ENCODE measurements at regions not wholly inside any gene's neighbourhood (a gene's known extent, or its start where the extent isn't known, plus 50 kb on each side); places are given as distances from the start of the nearest gene placed in this dataset.

GRCh38 chr20:40606660-40607059, 82.4 kb downstream of the MAFB start:
- Mint-ChIP-seq H3K27ac (no peak overlapping the region), H3K36me3 (ENCODE audit: low read depth) (no peaks in the 10 kb centered on the region), H3K27me3 (peaks cover 34% of the 10 kb centered on the region), H3K4me3 (no peak overlapping the region), H3K4me1 (ENCODE audit: low read depth) (no peaks in the 10 kb centered on the region), H3K9me3 (no peaks in the 10 kb centered on the region)
- TF ChIP-seq CTCF (IDR thresholded peaks at IDR 0.05) = no peak
- ATAC-seq (ENCODE audit: poor library complexity) (no peak), DNase-seq (no peak)
- no peaks in the 10 kb centered on the region for H3K36me3 ChIP-seq (ENCODE audit: insufficient read depth, low read length)
- peaks cover 0 to 4% of the 10 kb centered on the region in 2 experiments for H3K9me3 ChIP-seq (ENCODE audit: control insufficient read depth in 1 of 2, insufficient read depth in 1 of 2, low read length in 2 of 2)
- no peak overlapping the region for H3K27ac ChIP-seq (ENCODE audit: low read depth in 1 of 2, low read length in 2 of 2)
- no peak overlapping the region for H3K4me3 ChIP-seq (ENCODE audit: low read length)
- ChIA-PET POLR2A (no interaction called here), CTCF (no interaction called here)
- peaks cover 2 to 7% of the 10 kb centered on the region in 2 experiments for H3K27me3 ChIP-seq (ENCODE audit: control insufficient read depth in 1 of 2, insufficient read depth in 2 of 2, low read length in 2 of 2)
- no peaks in the 10 kb centered on the region for H3K4me1 ChIP-seq (ENCODE audit: insufficient read depth, low read length)
- intact Hi-C loops (cut with DNase I, micrococcal nuclease) = no loop called here

GRCh38 chr20:40606237-40606636, 82.8 kb downstream of the MAFB start:
- no peaks in the 10 kb centered on the region for H3K36me3 Mint-ChIP-seq (ENCODE audit: low read depth)
- TF ChIP-seq CTCF (IDR thresholded peaks at IDR 0.05) = no peak
- no peaks in the 10 kb centered on the region for H3K4me1 Mint-ChIP-seq (ENCODE audit: low read depth)
- ATAC-seq (ENCODE audit: poor library complexity) (no peak), DNase-seq (no peak)
- H3K9me3 Mint-ChIP-seq = no peaks in the 10 kb centered on the region
- H3K27ac Mint-ChIP-seq = no peak overlapping the region
- ChIA-PET CTCF (no interaction called here), POLR2A (no interaction called here)
- peaks cover 2 to 7% of the 10 kb centered on the region in 2 experiments for H3K27me3 ChIP-seq (ENCODE audit: control insufficient read depth in 1 of 2, insufficient read depth in 2 of 2, low read length in 2 of 2)
- no peaks in the 10 kb centered on the region for H3K4me1 ChIP-seq (ENCODE audit: insufficient read depth, low read length)
- peaks cover 34% of the 10 kb centered on the region for H3K27me3 Mint-ChIP-seq
- H3K4me3 Mint-ChIP-seq = no peak overlapping the region
- no peak overlapping the region for H3K4me3 ChIP-seq (ENCODE audit: low read length)
- intact Hi-C loops (cut with DNase I, micrococcal nuclease) = no loop called here
- no peak overlapping the region for H3K27ac ChIP-seq (ENCODE audit: low read depth in 1 of 2, low read length in 2 of 2)
- H3K36me3 ChIP-seq (ENCODE audit: insufficient read depth, low read length) = no peaks in the 10 kb centered on the region
- peaks cover 0 to 4% of the 10 kb centered on the region in 2 experiments for H3K9me3 ChIP-seq (ENCODE audit: control insufficient read depth in 1 of 2, insufficient read depth in 1 of 2, low read length in 2 of 2)

- Histone ChIP-seq H3K4me1 (ENCODE audit: insufficient read depth, low read length) (no peaks in the 10 kb centered on the region), H3K27me3 (ENCODE audit: control insufficient read depth in 1 of 2, insufficient read depth in 2 of 2, low read length in 2 of 2) (peaks cover 2 to 7% of the 10 kb centered on the region in 2 experiments), H3K27ac (ENCODE audit: low read depth in 1 of 2, low read length in 2 of 2) (no peak overlapping the region), H3K4me3 (ENCODE audit: low read length) (no peak overlapping the region), H3K36me3 (ENCODE audit: insufficient read depth, low read length) (no peaks in the 10 kb centered on the region), H3K9me3 (ENCODE audit: control insufficient read depth in 1 of 2, insufficient read depth in 1 of 2, low read length in 2 of 2) (peaks cover 0 to 4% of the 10 kb centered on the region in 2 experiments)
- intact Hi-C loops (cut with DNase I, micrococcal nuclease) = no loop called here
- ChIA-PET POLR2A (no interaction called here), CTCF (no interaction called here)
- no peak for DNase-seq
- H3K4me1 Mint-ChIP-seq (ENCODE audit: low read depth) = no peaks in the 10 kb centered on the region
- no peak overlapping the region for H3K27ac Mint-ChIP-seq
- TF ChIP-seq CTCF (IDR thresholded peaks at IDR 0.05) = no peak
- H3K36me3 Mint-ChIP-seq (ENCODE audit: low read depth) = no peaks in the 10 kb centered on the region
- H3K4me3 Mint-ChIP-seq = no peak overlapping the region
- ATAC-seq (ENCODE audit: poor library complexity) = no peak
- peaks cover 34% of the 10 kb centered on the region for H3K27me3 Mint-ChIP-seq
- no peaks in the 10 kb centered on the region for H3K9me3 Mint-ChIP-seq
Observed at GRCh38 chr20:40604416-40604815, 84.6 kb downstream of the MAFB start.
